ENCODE measurements at regions not wholly inside any gene's neighbourhood (a gene's known extent, or its start where the extent isn't known, plus 50 kb on each side); places are given as distances from the start of the nearest gene placed in this dataset.

GRCh38 chr12:93056971-93057535, 128.0 kb upstream of the EEA1 start:
- no peak overlapping the region for H3K4me3 Mint-ChIP-seq

GRCh38 chr12:93058280-93058679, 129.2 kb upstream of the EEA1 start:
- no peak for DNase-seq (ENCODE audit: low read depth, low spot score)
- no peaks in the 10 kb centered on the region for H3K27me3 Mint-ChIP-seq (ENCODE audit: low read depth)
- no peaks in the 10 kb centered on the region for H3K36me3 Mint-ChIP-seq (ENCODE audit: low read depth)
- no peaks in the 10 kb centered on the region for H3K4me1 Mint-ChIP-seq
- TF ChIP-seq CTCF (conservative IDR thresholded peaks at IDR 0.05) = no peak
- no peak overlapping the region for H3K4me3 Mint-ChIP-seq
- H3K9me3 Mint-ChIP-seq = no peaks in the 10 kb centered on the region
- H3K27ac Mint-ChIP-seq (ENCODE audit: unreplicated experiment) = peak overlapping the region; percentile 19

More at GRCh38 chr12:93056971-93057535, 128.0 kb upstream of the EEA1 start:
- Mint-ChIP-seq H3K9me3 (no peaks in the 10 kb centered on the region), H3K27ac (ENCODE audit: unreplicated experiment) (no peak overlapping the region), H3K27me3 (ENCODE audit: low read depth) (no peaks in the 10 kb centered on the region), H3K4me1 (no peaks in the 10 kb centered on the region), H3K36me3 (ENCODE audit: low read depth) (no peaks in the 10 kb centered on the region)
- no peak for DNase-seq (ENCODE audit: low read depth, low spot score)
- TF ChIP-seq CTCF (conservative IDR thresholded peaks at IDR 0.05) = no peak

DNA sequence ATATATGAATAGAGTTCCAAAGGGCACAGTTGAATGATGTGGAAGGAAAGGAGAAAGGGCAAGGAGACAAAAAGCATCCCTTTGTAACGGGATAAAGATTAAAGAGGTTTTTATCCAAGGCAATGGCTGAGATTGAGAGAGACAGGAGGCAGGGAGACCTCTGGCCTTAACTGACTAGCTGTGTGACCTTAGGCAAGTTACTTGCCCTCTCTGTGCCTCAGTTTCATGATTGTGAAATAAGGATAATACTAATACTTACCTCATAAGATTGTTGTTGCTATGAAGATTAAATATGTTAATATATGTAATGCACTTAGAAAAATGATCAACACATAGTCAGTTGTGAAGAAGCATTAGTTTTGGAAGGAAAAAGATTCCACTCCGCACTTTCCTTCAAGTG, 130.2 kb upstream of the EEA1 start:
- no peak overlapping the region for H3K4me3 Mint-ChIP-seq
- H3K9me3 Mint-ChIP-seq = no peaks in the 10 kb centered on the region
- H3K27ac Mint-ChIP-seq (ENCODE audit: unreplicated experiment) = no peak overlapping the region
- no peaks in the 10 kb centered on the region for H3K4me1 Mint-ChIP-seq
- no peaks in the 10 kb centered on the region for H3K36me3 Mint-ChIP-seq (ENCODE audit: low read depth)
- no peaks in the 10 kb centered on the region for H3K27me3 Mint-ChIP-seq (ENCODE audit: low read depth)
- DNase-seq (ENCODE audit: low read depth, low spot score) = no peak
- no peak for TF ChIP-seq CTCF (conservative IDR thresholded peaks at IDR 0.05)

- no peak for DNase-seq (ENCODE audit: low read depth, low spot score)
- TF ChIP-seq CTCF (conservative IDR thresholded peaks at IDR 0.05) = no peak
- Mint-ChIP-seq H3K36me3 (ENCODE audit: low read depth) (no peaks in the 10 kb centered on the region), H3K4me3 (no peak overlapping the region), H3K9me3 (no peaks in the 10 kb centered on the region), H3K4me1 (no peaks in the 10 kb centered on the region), H3K27me3 (ENCODE audit: low read depth) (no peaks in the 10 kb centered on the region), H3K27ac (ENCODE audit: unreplicated experiment) (no peak overlapping the region)
Observed at GRCh38 chr12:93059925-93060665, 131.0 kb upstream of the EEA1 start.

DNA sequence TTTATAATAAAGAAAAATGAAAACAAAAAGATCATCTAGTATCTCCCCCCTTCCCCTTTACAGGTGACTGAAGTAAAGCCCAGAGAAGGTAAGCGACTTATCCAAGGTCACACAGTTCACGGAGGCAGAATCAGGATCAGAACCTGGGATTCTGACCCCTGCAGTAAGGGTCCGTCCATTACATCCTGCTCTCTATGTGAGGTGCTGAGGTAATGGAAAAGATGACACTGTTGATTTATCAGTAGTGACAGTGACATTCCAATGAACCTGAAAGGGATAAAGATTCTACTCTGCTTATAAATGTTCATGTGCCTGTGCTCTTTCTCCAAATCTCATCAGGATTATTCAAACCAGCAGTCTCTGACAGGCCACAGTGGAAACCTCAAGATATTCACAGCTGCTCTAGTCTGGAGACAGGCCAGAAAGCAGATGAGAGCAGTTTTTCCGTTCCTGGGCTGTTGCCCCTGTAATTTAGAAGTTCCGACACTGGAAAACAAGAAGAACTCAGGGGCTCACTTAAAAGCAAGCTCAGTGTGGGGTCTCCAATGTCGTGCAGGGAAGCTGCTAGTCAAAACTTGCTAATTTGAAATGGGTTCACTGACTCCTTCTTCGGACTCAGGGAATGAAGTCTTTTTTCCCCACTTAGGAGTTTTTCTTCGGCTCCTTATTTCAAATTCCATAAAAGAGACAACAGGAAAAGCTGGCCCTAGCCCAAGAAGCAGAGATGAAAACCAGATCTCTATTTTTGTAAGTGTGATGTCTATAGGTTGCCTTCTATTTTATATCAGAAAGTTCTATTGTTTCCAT, 131.8 kb upstream of the EEA1 start:
- H3K27me3 Mint-ChIP-seq (ENCODE audit: low read depth) = no peaks in the 10 kb centered on the region
- DNase-seq (ENCODE audit: low read depth, low spot score) = no peak
- no peaks in the 10 kb centered on the region for H3K36me3 Mint-ChIP-seq (ENCODE audit: low read depth)
- no peak overlapping the region for H3K4me3 Mint-ChIP-seq
- no peaks in the 10 kb centered on the region for H3K4me1 Mint-ChIP-seq
- TF ChIP-seq CTCF (conservative IDR thresholded peaks at IDR 0.05) = no peak
- no peaks in the 10 kb centered on the region for H3K9me3 Mint-ChIP-seq
- no peak overlapping the region for H3K27ac Mint-ChIP-seq (ENCODE audit: unreplicated experiment)
